Chondrocyte (in vitro differentiated cells): ENCODE measurements at regions not wholly inside any gene's neighbourhood (a gene's known extent, or its start where the extent isn't known, plus 50 kb on each side); places are given as distances from the start of the nearest gene placed in this dataset.

Experiments
- DNase-seq: peaks from one replicate; pipeline ENCODE4 v3.0.0; 2021; ENCODE audit warnings: mixed read lengths, low spot score
- H3K27ac Mint-ChIP-seq: one replicate; pipeline ENCODE4 v1.8.0; 2021; ENCODE audit warnings: mild to moderate bottlenecking, moderate library complexity, mixed read lengths; ENCODE audit not compliant: unreplicated experiment
- H3K27me3 Mint-ChIP-seq: 2 replicates; pipeline ENCODE4 v1.8.0; 2021; ENCODE audit warnings: low read depth, mixed read lengths
- H3K36me3 Mint-ChIP-seq: 2 replicates; pipeline ENCODE4 v1.8.0; 2021; ENCODE audit warnings: low read depth, mixed read lengths
- H3K4me1 Mint-ChIP-seq: 2 replicates; pipeline ENCODE4 v1.8.0; 2021; ENCODE audit warnings: low read depth, mild to moderate bottlenecking, mixed read lengths
- H3K4me3 Mint-ChIP-seq: one replicate; pipeline ENCODE4 v1.8.0; 2021; ENCODE audit warnings: mild to moderate bottlenecking, moderate library complexity, mixed read lengths; ENCODE audit not compliant: unreplicated experiment
- H3K9me3 Mint-ChIP-seq: 2 replicates; pipeline ENCODE4 v1.8.0; 2021; ENCODE audit warnings: low read depth, mixed read lengths
- CTCF ChIP-seq: fragments of 200-600 bp; sonication (generic); IDR thresholded peaks from 2 replicates; pipeline ENCODE4 v1.5.0; 2021; ENCODE audit warnings: antibody characterized with exemption, mild to moderate bottlenecking, moderate library complexity

GRCh38 chr2:234818937-234819336 lies 132.9 kb upstream of the SH3BP4 start:
- peaks cover 20% of the 10 kb centered on the region for H3K4me1 Mint-ChIP-seq
- no peaks in the 10 kb centered on the region for H3K9me3 Mint-ChIP-seq
- H3K4me3 Mint-ChIP-seq, result no peak overlapping the region
- DNase-seq, result no peak
- TF ChIP-seq CTCF, result peak; percentile 27
- no peak overlapping the region for H3K27ac Mint-ChIP-seq
- H3K27me3 Mint-ChIP-seq, result peaks cover 2% of the 10 kb centered on the region
- no peaks in the 10 kb centered on the region for H3K36me3 Mint-ChIP-seq

GRCh38 chr2:234816491-234816890 lies 135.3 kb upstream of the SH3BP4 start:
- Mint-ChIP-seq H3K27me3 (peaks cover 5% of the 10 kb centered on the region), H3K4me3 (no peak overlapping the region), H3K36me3 (no peaks in the 10 kb centered on the region), H3K27ac (peak overlapping the region; percentile 12), H3K9me3 (no peaks in the 10 kb centered on the region), H3K4me1 (peaks cover 20% of the 10 kb centered on the region)
- no peak for TF ChIP-seq CTCF
- no peak for DNase-seq

GRCh38 chr2:234816056-234816455 lies 135.8 kb upstream of the SH3BP4 start:
- no peaks in the 10 kb centered on the region for H3K36me3 Mint-ChIP-seq
- peaks cover 5% of the 10 kb centered on the region for H3K27me3 Mint-ChIP-seq
- no peaks in the 10 kb centered on the region for H3K9me3 Mint-ChIP-seq
- no peak overlapping the region for H3K27ac Mint-ChIP-seq
- peaks cover 20% of the 10 kb centered on the region for H3K4me1 Mint-ChIP-seq
- H3K4me3 Mint-ChIP-seq, result no peak overlapping the region
- DNase-seq, result no peak
- no peak for TF ChIP-seq CTCF

GRCh38 chr2:234814374-234814773 lies 137.4 kb upstream of the SH3BP4 start:
- H3K27me3 Mint-ChIP-seq, result peaks cover 16% of the 10 kb centered on the region
- H3K27ac Mint-ChIP-seq, result no peak overlapping the region
- peaks cover 20% of the 10 kb centered on the region for H3K4me1 Mint-ChIP-seq
- peaks cover 2% of the 10 kb centered on the region for H3K36me3 Mint-ChIP-seq
- H3K4me3 Mint-ChIP-seq, result no peak overlapping the region
- H3K9me3 Mint-ChIP-seq, result no peaks in the 10 kb centered on the region
- no peak for DNase-seq
- TF ChIP-seq CTCF, result no peak

- Mint-ChIP-seq H3K9me3 (no peaks in the 10 kb centered on the region), H3K27ac (no peak overlapping the region), H3K4me3 (no peak overlapping the region), H3K27me3 (peaks cover 13% of the 10 kb centered on the region), H3K36me3 (peaks cover 2% of the 10 kb centered on the region), H3K4me1 (peaks cover 20% of the 10 kb centered on the region)
- no peak for DNase-seq
- no peak for TF ChIP-seq CTCF
Measured at GRCh38 chr2:234812851-234813250, 139.0 kb upstream of the SH3BP4 start.
